ENCODE measurements at regions not wholly inside any gene's neighbourhood (a gene's known extent, or its start where the extent isn't known, plus 50 kb on each side); places are given as distances from the start of the nearest gene placed in this dataset.

GRCh38 chr6:168903613-168904345 lies 349.9 kb downstream of the THBS2 start:
- H3K27me3 ChIP-seq, result no peaks in the 10 kb centered on the region
- peaks cover 6% of the 10 kb centered on the region; the same call in 1 of the 2 replicates for H3K9me3 ChIP-seq (replicated peaks)
- H3K36me3 ChIP-seq, result no peaks in the 10 kb centered on the region; the same call in 1 of the 2 replicates
- peaks cover 27% of the 10 kb centered on the region for H3K4me1 ChIP-seq
- DNase-seq, result no peak
- H3K27ac ChIP-seq, result no peak overlapping the region
- no peak overlapping the region for H3K4me3 ChIP-seq

- Histone ChIP-seq H3K36me3 (no peaks in the 10 kb centered on the region; the same call in 1 of the 2 replicates), H3K9me3 (replicated peaks) (no peaks in the 10 kb centered on the region; the same call in 1 of the 2 replicates), H3K27ac (no peak overlapping the region), H3K4me1 (peaks cover 23% of the 10 kb centered on the region), H3K4me3 (no peak overlapping the region), H3K27me3 (no peaks in the 10 kb centered on the region)
- DNase-seq, result no peak
Observed at GRCh38 chr6:168902075-168902474, 351.6 kb downstream of the THBS2 start.

GRCh38 chr6:168901076-168901475 lies 352.6 kb downstream of the THBS2 start:
- Histone ChIP-seq H3K27ac (no peak overlapping the region), H3K27me3 (no peaks in the 10 kb centered on the region), H3K9me3 (replicated peaks) (no peaks in the 10 kb centered on the region)

GRCh38 chr6:168896321-168896720 lies 357.3 kb downstream of the THBS2 start:
- no peak overlapping the region for H3K27ac ChIP-seq
- peaks cover 5% of the 10 kb centered on the region for H3K4me1 ChIP-seq
- H3K4me3 ChIP-seq, result no peak overlapping the region

More at GRCh38 chr6:168901076-168901475, 352.6 kb downstream of the THBS2 start:
- Histone ChIP-seq H3K36me3 (no peaks in the 10 kb centered on the region), H3K4me3 (no peak overlapping the region), H3K4me1 (peaks cover 13% of the 10 kb centered on the region)
- DNase-seq, result no peak

GRCh38 chr6:168895102-168895812 lies 358.4 kb downstream of the THBS2 start:
- Histone ChIP-seq H3K4me3 (peak overlapping the region; percentile 25), H3K4me1 (peaks cover 5% of the 10 kb centered on the region), H3K27ac (no peak overlapping the region; the same call in 1 of the 2 replicates), H3K27me3 (peaks cover 4% of the 10 kb centered on the region; the same call in 1 of the 2 replicates), H3K36me3 (no peaks in the 10 kb centered on the region), H3K9me3 (replicated peaks) (no peaks in the 10 kb centered on the region)
- DNase-seq, result peak; percentile 85 to 92

More at GRCh38 chr6:168896321-168896720, 357.3 kb downstream of the THBS2 start:
- H3K27me3 ChIP-seq, result peaks cover 4% of the 10 kb centered on the region; the same call in 1 of the 2 replicates
- no peak for DNase-seq
- no peaks in the 10 kb centered on the region for H3K36me3 ChIP-seq
- no peaks in the 10 kb centered on the region for H3K9me3 ChIP-seq (replicated peaks)

GRCh38 chr6:168892031-168892430 lies 361.6 kb downstream of the THBS2 start:
- DNase-seq, result no peak
- Histone ChIP-seq H3K4me1 (peaks cover 5% of the 10 kb centered on the region), H3K27me3 (peaks cover 12% of the 10 kb centered on the region; the same call in 1 of the 2 replicates), H3K27ac (no peak overlapping the region), H3K4me3 (no peak overlapping the region), H3K36me3 (no peaks in the 10 kb centered on the region), H3K9me3 (replicated peaks) (no peaks in the 10 kb centered on the region)

- peaks cover 14% of the 10 kb centered on the region; the same call in 1 of the 2 replicates for H3K27me3 ChIP-seq
- H3K36me3 ChIP-seq, result no peaks in the 10 kb centered on the region
- peaks cover 5% of the 10 kb centered on the region for H3K4me1 ChIP-seq
- DNase-seq, result no peak
- no peak overlapping the region for H3K27ac ChIP-seq
- H3K4me3 ChIP-seq, result no peak overlapping the region
- H3K9me3 ChIP-seq (replicated peaks), result no peaks in the 10 kb centered on the region
Observed at GRCh38 chr6:168890981-168891365, 362.7 kb downstream of the THBS2 start.

- H3K36me3 ChIP-seq, result no peaks in the 10 kb centered on the region
- H3K4me3 ChIP-seq, result no peak overlapping the region
- H3K27ac ChIP-seq, result no peak overlapping the region
- peaks cover 3% of the 10 kb centered on the region for H3K4me1 ChIP-seq
- H3K9me3 ChIP-seq (replicated peaks), result no peaks in the 10 kb centered on the region
- peaks cover 16% of the 10 kb centered on the region; the same call in 1 of the 2 replicates for H3K27me3 ChIP-seq
- DNase-seq, result no peak
Observed at GRCh38 chr6:168890306-168890980, 363.2 kb downstream of the THBS2 start.

- no peak for DNase-seq
- Histone ChIP-seq H3K4me3 (no peak overlapping the region), H3K4me1 (no peaks in the 10 kb centered on the region), H3K27ac (no peak overlapping the region), H3K9me3 (replicated peaks) (no peaks in the 10 kb centered on the region), H3K27me3 (peaks cover 26% of the 10 kb centered on the region), H3K36me3 (no peaks in the 10 kb centered on the region)
Observed at GRCh38 chr6:168888786-168889345, 364.8 kb downstream of the THBS2 start.

GRCh38 chr6:168888102-168888501 lies 365.5 kb downstream of the THBS2 start:
- Histone ChIP-seq H3K4me3 (no peak overlapping the region), H3K36me3 (no peaks in the 10 kb centered on the region)
- no peak for DNase-seq

GRCh38 chr6:168887621-168888020 lies 366.0 kb downstream of the THBS2 start:
- H3K4me1 ChIP-seq, result no peaks in the 10 kb centered on the region
- DNase-seq, result no peak
- H3K4me3 ChIP-seq, result no peak overlapping the region
- H3K36me3 ChIP-seq, result no peaks in the 10 kb centered on the region
- no peak overlapping the region for H3K27ac ChIP-seq
- no peaks in the 10 kb centered on the region for H3K9me3 ChIP-seq (replicated peaks)
- peaks cover 26% of the 10 kb centered on the region for H3K27me3 ChIP-seq

More at GRCh38 chr6:168888102-168888501, 365.5 kb downstream of the THBS2 start:
- no peaks in the 10 kb centered on the region for H3K4me1 ChIP-seq
- no peaks in the 10 kb centered on the region for H3K9me3 ChIP-seq (replicated peaks)
- H3K27ac ChIP-seq, result no peak overlapping the region
- peaks cover 26% of the 10 kb centered on the region for H3K27me3 ChIP-seq

GRCh38 chr6:168886964-168887363 lies 366.7 kb downstream of the THBS2 start:
- H3K27me3 ChIP-seq, result peaks cover 29% of the 10 kb centered on the region
- no peak for DNase-seq
- no peaks in the 10 kb centered on the region for H3K36me3 ChIP-seq
- no peak overlapping the region for H3K4me3 ChIP-seq
- no peaks in the 10 kb centered on the region for H3K9me3 ChIP-seq (replicated peaks)
- no peaks in the 10 kb centered on the region for H3K4me1 ChIP-seq
- no peak overlapping the region for H3K27ac ChIP-seq

- Histone ChIP-seq H3K4me3 (no peak overlapping the region), H3K9me3 (replicated peaks) (no peaks in the 10 kb centered on the region), H3K27me3 (peaks cover 33% of the 10 kb centered on the region), H3K27ac (no peak overlapping the region), H3K36me3 (no peaks in the 10 kb centered on the region), H3K4me1 (no peaks in the 10 kb centered on the region)
- no peak for DNase-seq
Observed at GRCh38 chr6:168885751-168886742, 367.6 kb downstream of the THBS2 start.

GRCh38 chr6:168885196-168885595 lies 368.4 kb downstream of the THBS2 start:
- Histone ChIP-seq H3K4me3 (no peak overlapping the region), H3K36me3 (no peaks in the 10 kb centered on the region), H3K4me1 (no peaks in the 10 kb centered on the region), H3K9me3 (replicated peaks) (no peaks in the 10 kb centered on the region), H3K27me3 (peaks cover 33% of the 10 kb centered on the region), H3K27ac (no peak overlapping the region)
- DNase-seq, result no peak

Data from SJCRH30 (cell line).